IPS-NIHi11 (cell line): ENCODE measurements at regions not wholly inside any gene's neighbourhood (a gene's known extent, or its start where the extent isn't known, plus 50 kb on each side); places are given as distances from the start of the nearest gene placed in this dataset.

Source experiments
- DNase-seq: peaks from one replicate; pipeline ENCODE4 v3.0.0; 2012; ENCODE audit warnings: mixed read lengths, low spot score

GRCh38 chr9:131809941-131810344 lies 70.1 kb upstream of the RAPGEF1 start:
- DNase-seq: no peak

- DNase-seq: no peak
These were observed 68.4 kb upstream of the RAPGEF1 start for GRCh38 chr9:131808291-131808690.

GRCh38 chr9:131807144-131807983 lies 67.5 kb upstream of the RAPGEF1 start:
- peak; percentile 86 for DNase-seq

- no peak for DNase-seq
These were observed 65.9 kb upstream of the RAPGEF1 start for GRCh38 chr9:131805803-131806202.

- DNase-seq: no peak
These were observed 65.0 kb upstream of the RAPGEF1 start for GRCh38 chr9:131804826-131805225.

DNA sequence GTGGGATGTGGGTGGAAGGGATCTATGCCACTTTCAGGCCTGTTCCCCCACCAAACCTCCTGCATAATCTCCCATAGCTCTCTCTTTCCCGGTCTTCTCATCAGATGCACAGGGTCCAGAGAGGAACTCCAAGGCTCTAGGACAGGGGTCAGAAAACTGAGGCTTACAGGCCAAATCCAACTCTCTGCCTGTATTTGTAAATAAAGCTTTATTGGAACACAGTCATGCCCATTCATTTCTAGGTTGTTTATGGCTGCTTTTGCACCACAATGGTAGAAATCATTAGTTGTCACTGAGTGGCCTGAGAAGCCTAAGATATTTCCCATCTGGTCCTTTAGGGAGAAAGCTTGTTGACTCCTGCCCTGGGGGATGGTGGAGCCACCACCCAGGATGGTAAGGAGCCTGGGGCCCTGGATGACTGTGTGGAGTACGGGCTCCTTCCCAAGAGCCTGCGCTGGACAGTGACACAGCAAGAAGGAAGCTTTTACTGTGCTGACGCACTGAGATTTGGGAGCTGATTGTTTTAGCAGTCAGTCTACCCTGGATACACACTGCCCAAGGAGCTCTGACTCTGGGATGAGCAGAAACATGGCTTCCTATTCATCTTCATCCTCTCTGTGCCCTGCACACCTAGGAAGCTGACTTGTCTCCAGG lies 64.0 kb upstream of the RAPGEF1 start:
- DNase-seq: no peak

DNA sequence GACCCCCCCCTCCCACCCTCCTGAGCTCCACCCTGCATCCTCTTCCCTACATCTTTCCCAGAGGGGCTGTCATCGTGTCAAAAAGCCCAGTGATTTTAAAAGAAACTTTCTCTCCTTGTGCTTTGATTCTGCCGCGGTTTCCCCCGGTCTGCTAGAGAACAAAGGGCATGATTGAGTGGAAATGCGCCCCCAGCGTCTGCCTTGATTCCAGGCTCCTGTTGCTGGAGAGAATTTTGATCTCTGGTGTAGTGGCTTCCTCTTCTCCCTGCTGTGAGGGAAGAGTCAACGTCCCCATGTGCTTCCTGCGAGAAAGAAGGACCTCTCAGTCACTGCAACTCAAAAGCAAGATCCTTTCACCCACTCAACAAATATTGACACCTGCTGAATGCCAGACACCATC lies 61.9 kb upstream of the RAPGEF1 start:
- no peak for DNase-seq

GRCh38 chr9:131800843-131801242 lies 61.0 kb upstream of the RAPGEF1 start:
- no peak for DNase-seq

GRCh38 chr9:131800366-131800765 lies 60.5 kb upstream of the RAPGEF1 start:
- DNase-seq: no peak

GRCh38 chr9:131799177-131799823 lies 59.4 kb upstream of the RAPGEF1 start:
- peak; percentile 86 for DNase-seq

DNA sequence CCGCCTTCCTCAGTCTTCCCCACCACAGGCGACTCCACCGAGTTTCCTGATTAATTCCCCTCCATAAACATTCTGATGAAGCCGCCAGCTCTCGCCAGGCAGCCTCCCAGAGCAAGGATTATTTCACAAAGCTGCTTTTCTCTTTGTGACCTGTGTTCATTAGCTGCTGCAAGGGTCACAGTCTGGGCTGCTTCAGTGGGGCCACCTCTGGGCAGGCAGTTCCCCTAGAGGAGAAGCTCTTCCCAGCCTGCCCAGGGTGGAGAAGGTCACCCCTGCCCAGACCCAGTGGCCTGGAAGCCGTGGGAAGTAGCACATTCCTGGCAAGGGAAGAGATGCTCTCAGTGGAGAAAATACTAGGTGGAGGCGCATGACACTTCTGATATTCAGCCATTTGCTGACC lies 58.4 kb upstream of the RAPGEF1 start:
- no peak for DNase-seq

- no peak for DNase-seq
These were observed 54.5 kb upstream of the RAPGEF1 start for GRCh38 chr9:131794393-131794792.

- no peak for DNase-seq
These were observed 51.8 kb upstream of the RAPGEF1 start for GRCh38 chr9:131791542-131792254.
